K562 (cell line): ENCODE measurements at regions not wholly inside any gene's neighbourhood (a gene's known extent, or its start where the extent isn't known, plus 50 kb on each side); places are given as distances from the start of the nearest gene placed in this dataset.

ENCODE experiments used
- ATAC-seq: fragments of 200-7000 bp; cut with Tn5 transposase; 3 replicates; pipeline ENCODE4 v1.9.1; 2020; ENCODE audit warnings: moderate library complexity
- BruUV-seq: library from RNA; stranded (reverse); fragments of 400-500 nt; replicated peaks from 2 replicates; lab custom pipeline; 2021; lab: Mats Ljungman, UMichigan
- CTCF ChIA-PET: fragments of 300-600 bp; formaldehyde crosslinking; extraction: SDS; loops from one replicate; lab custom pipeline; 2021; ENCODE audit warnings: low intra/inter-chr PET ratio; lab: Yijun Ruan, JAX
- POLR2A ChIA-PET: fragments of 300-600, 350-650 bp; sonication (Branson Sonifier 250); formaldehyde crosslinking; extraction: SDS; loops from one replicate; lab custom pipeline; 2021; ENCODE audit warnings: antibody characterized with exemption, inconsistent platforms; lab: Yijun Ruan, JAX
- DNase-seq, 4 experiments: peaks; one replicate each; pipeline versions ENCODE4 v3.0.0 to v3.0.0-alpha.2; 2011 to 2018; ENCODE audit warnings: low spot score in 3 of 4, mixed read lengths in 3 of 4; ENCODE audit errors: extremely low read depth in 1 of 4
- FAIRE-seq: peaks from 2 replicates; lab custom pipeline; 2011; peaks lifted over from hg19 to GRCh38; lab: Jason Lieb, UNC
- H2AFZ ChIP-seq: 2 replicates; pipeline ENCODE4 v1.6.0; 2011; ENCODE audit warnings: low read depth, low read length, control low read depth, inconsistent platforms
- H3K27ac ChIP-seq: fragments of 200-600 bp; 3 replicates; pipeline ENCODE4 v1.8.0; 2011; ENCODE audit warnings: low read depth, mild to moderate bottlenecking, control low read depth, inconsistent platforms, low read length, moderate library complexity, mixed read lengths; ENCODE audit errors: extremely low read depth
- H3K27me3 ChIP-seq, 2 experiments: fragments of 300-600 bp in 1 of 2; 2 replicates in 1 of 2; 3 replicates in 1 of 2; pipeline versions ENCODE4 v1.6.0 to v1.8.0; 2011; ENCODE audit warnings: inconsistent platforms in 2 of 2, low read length in 2 of 2, mild to moderate bottlenecking in 1 of 2, mixed read lengths in 1 of 2, moderate library complexity in 1 of 2; ENCODE audit not compliant: control insufficient read depth in 2 of 2, insufficient read depth in 2 of 2
- H3K36me3 ChIP-seq: fragments of 300-600 bp; 3 replicates; pipeline ENCODE4 v1.8.0; 2011; ENCODE audit warnings: mild to moderate bottlenecking, low read length, inconsistent platforms; ENCODE audit not compliant: control insufficient read depth, insufficient read depth
- H3K4me1 ChIP-seq, 2 experiments: fragments of 200-600 bp in 1 of 2; replicated peaks in 1 of 2; 2 replicates in 1 of 2; 3 replicates in 1 of 2; pipeline versions ENCODE4 v1.5.1 to v1.8.0; 2011; ENCODE audit warnings: inconsistent platforms in 2 of 2, low read length in 2 of 2, mild to moderate bottlenecking in 1 of 2, mixed read lengths in 1 of 2, moderate library complexity in 1 of 2; ENCODE audit not compliant: control insufficient read depth in 2 of 2, insufficient read depth in 2 of 2
- H3K4me2 ChIP-seq: 2 replicates; pipeline ENCODE4 v1.6.1; 2011; ENCODE audit warnings: low read length, control low read depth, inconsistent platforms, mixed read lengths; ENCODE audit not compliant: insufficient read depth
- H3K4me3 ChIP-seq: fragments of 200-600 bp; sonication (generic), shearing (Covaris generic); 2 replicates; pipeline ENCODE4 v1.5.1; 2016; ENCODE audit warnings: control low read depth, inconsistent platforms
- H3K79me2 ChIP-seq: fragments of 200-600 bp; 3 replicates; pipeline ENCODE4 v1.8.0; 2011; ENCODE audit warnings: low read length, inconsistent platforms; ENCODE audit not compliant: control insufficient read depth, insufficient read depth
- H3K9ac ChIP-seq, 2 experiments: 2 replicates each; pipeline versions ENCODE4 v1.6.0 to v1.6.1; 2011; ENCODE audit warnings: low read depth in 2 of 2, low read length in 2 of 2, control low read depth in 1 of 2, inconsistent platforms in 1 of 2, mild to moderate bottlenecking in 1 of 2, mixed read lengths in 1 of 2; ENCODE audit not compliant: insufficient read depth in 1 of 2
- H3K9me1 ChIP-seq: one replicate; pipeline ENCODE4 v1.6.0; 2011; ENCODE audit warnings: inconsistent platforms, mild to moderate bottlenecking, low read length, moderate library complexity; ENCODE audit not compliant: control insufficient read depth, insufficient read depth
- H3K9me3 ChIP-seq: replicated peaks from 2 replicates; pipeline ENCODE4 v1.5.1; 2011; ENCODE audit warnings: low read depth, low read length, inconsistent platforms; ENCODE audit not compliant: control insufficient read depth, insufficient read depth
- H4K20me1 ChIP-seq: replicated peaks from 2 replicates; pipeline ENCODE4 v1.6.1; 2011; ENCODE audit warnings: low read length, inconsistent platforms, mixed read lengths; ENCODE audit not compliant: control insufficient read depth, insufficient read depth
- ADNP ChIP-seq: fragments of 200-800 bp; sonication (Bioruptor generic); IDR thresholded peaks from 2 replicates; pipeline ENCODE4 v1.6.1; 2016; ENCODE audit warnings: missing genetic modification characterization, missing compliant biosample characterization
- ARID1B ChIP-seq: fragments of 450-650 bp; IDR thresholded peaks from 2 replicates; pipeline ENCODE4 v1.6.1; 2016; ENCODE audit warnings: antibody characterized with exemption, mild to moderate bottlenecking, inconsistent platforms
- BHLHE40 ChIP-seq: IDR thresholded peaks from 2 replicates; pipeline ENCODE4 v1.6.1; 2011; ENCODE audit warnings: low read length, improper control_type of control experiment
- CBFA2T2 ChIP-seq: fragments of 450-650 bp; conservative IDR thresholded peaks from 2 replicates; pipeline ENCODE4 v1.6.1; 2017; ENCODE audit warnings: mild to moderate bottlenecking
- KLF16 ChIP-seq: IDR thresholded peaks from 2 replicates; pipeline ENCODE4 v1.6.1; 2016; ENCODE audit warnings: antibody characterized with exemption
- MTA2 ChIP-seq: fragments of 450-650 bp; IDR thresholded peaks from 2 replicates; pipeline ENCODE4 v1.6.1; 2016; ENCODE audit warnings: low read depth
- NFE2 ChIP-seq: IDR thresholded peaks from 2 replicates; pipeline ENCODE4 v1.6.1; 2014; ENCODE audit warnings: antibody characterized with exemption, low read depth
- NUFIP1 ChIP-seq: fragments of 450-650 bp; IDR thresholded peaks from 2 replicates; pipeline ENCODE4 v1.6.1; 2018; ENCODE audit not compliant: partially characterized antibody
- PML ChIP-seq: IDR thresholded peaks from 2 replicates; pipeline ENCODE4 v1.6.1; 2012; ENCODE audit warnings: low read length, inconsistent platforms
- SREBF1 ChIP-seq: fragments of 150-350 bp; IDR thresholded peaks from 2 replicates; pipeline ENCODE4 v1.6.1; 2014; ENCODE audit warnings: antibody characterized with exemption, low read depth, low read length, borderline replicate concordance
- TCF7 ChIP-seq: sonication (generic); IDR thresholded peaks from 2 replicates; pipeline ENCODE4 v1.6.1; 2016; ENCODE audit warnings: antibody characterized with exemption, borderline replicate concordance
- ZNF175 ChIP-seq: fragments of 200-800 bp; sonication (Bioruptor generic); IDR thresholded peaks from 2 replicates; pipeline ENCODE4 v1.6.1; 2016; ENCODE audit warnings: low read depth, mild to moderate bottlenecking, missing genetic modification characterization, missing compliant biosample characterization
- ZNF274 ChIP-seq: IDR thresholded peaks from 2 replicates; pipeline ENCODE4 v1.6.1; 2011; ENCODE audit warnings: low read depth, mild to moderate bottlenecking, low read length, moderate library complexity, borderline replicate concordance
- ZNF766 ChIP-seq: fragments of 200-800 bp; sonication (Bioruptor generic); conservative IDR thresholded peaks from 2 replicates; pipeline ENCODE4 v1.6.1; 2016; ENCODE audit warnings: missing genetic modification characterization, missing compliant biosample characterization
- WGBS: fragments of 100-300 bp; shearing (Covaris generic); methylation state at CpG from one replicate; pipeline ENCODE4 v1.1.6; 2016; ENCODE audit warnings: low coverage, mixed read lengths; ENCODE audit not compliant: insufficient coverage; ENCODE audit errors: missing lambda C conversion rate; 5-methylcytosine and 5-hydroxymethylcytosine counted together
- in situ Hi-C: fragments of 300-500 bp; cut with MboI; formaldehyde crosslinking; loops from 4 replicates; pipeline ENCODE4 v1.15.0; 2018; ENCODE audit warnings: inconsistent platforms, mixed read lengths
- intact Hi-C: fragments of 100-400 bp; cut with micrococcal nuclease; formaldehyde crosslinking; loops from 2 replicates; pipeline ENCODE4 v1.14.2; 2022
- TF ChIP-seq, protein P1 (sequence below): fragments of 200-400 bp; formaldehyde crosslinking; IDR thresholded peaks from 2 replicates; pipeline ENCODE4 v1.6.1; 2017; ENCODE audit warnings: mild to moderate bottlenecking, low read depth, low read length, moderate library complexity

GRCh38 chr14:105981517-105982302 is 455.3 kb downstream of the TMEM121 start (continued):
- peak; percentile 29; the same call in 1 of the 2 replicates for TF ChIP-seq KLF16
- TF ChIP-seq CBFA2T2 = peak; percentile 65
- TF ChIP-seq TCF7 = peak; percentile 77; the same call in 1 of the 2 replicates
- 0 out of 2 replicates have a peak, but pooled peaks have one; percentile 37 for TF ChIP-seq PML

GRCh38 chr14:105982664-105983063 is 456.3 kb downstream of the TMEM121 start:
- Histone ChIP-seq H3K9me3 (no peaks in the 10 kb centered on the region), H3K9ac (no peak overlapping the region), H3K4me2 (no peak overlapping the region), H3K27ac (no peak overlapping the region), H3K4me3 (no peak overlapping the region), H3K27me3 (peaks cover 2 to 5% of the 10 kb centered on the region in 2 experiments; a peak in 2 of 5 replicates), H2AFZ (no peak overlapping the region), H3K9me1 (no peaks in the 10 kb centered on the region), H3K79me2 (no peaks in the 10 kb centered on the region), H3K36me3 (no peaks in the 10 kb centered on the region), H4K20me1 (no peaks in the 10 kb centered on the region), H3K4me1 (no peaks in the 10 kb centered on the region)
- 3% methylated on average over 8 of the region's 8 CpGs for WGBS
- ChIA-PET POLR2A (no interaction called here), CTCF (no interaction called here)
- in situ Hi-C loops (no loop called here), intact Hi-C loops (no loop called here)
- no peak for DNase-seq
- BruUV-seq = no TSS peak
- ATAC-seq = no peak
- FAIRE-seq = no peak
- no peak for TF ChIP-seq SREBF1
- TF ChIP-seq, protein P1, sequence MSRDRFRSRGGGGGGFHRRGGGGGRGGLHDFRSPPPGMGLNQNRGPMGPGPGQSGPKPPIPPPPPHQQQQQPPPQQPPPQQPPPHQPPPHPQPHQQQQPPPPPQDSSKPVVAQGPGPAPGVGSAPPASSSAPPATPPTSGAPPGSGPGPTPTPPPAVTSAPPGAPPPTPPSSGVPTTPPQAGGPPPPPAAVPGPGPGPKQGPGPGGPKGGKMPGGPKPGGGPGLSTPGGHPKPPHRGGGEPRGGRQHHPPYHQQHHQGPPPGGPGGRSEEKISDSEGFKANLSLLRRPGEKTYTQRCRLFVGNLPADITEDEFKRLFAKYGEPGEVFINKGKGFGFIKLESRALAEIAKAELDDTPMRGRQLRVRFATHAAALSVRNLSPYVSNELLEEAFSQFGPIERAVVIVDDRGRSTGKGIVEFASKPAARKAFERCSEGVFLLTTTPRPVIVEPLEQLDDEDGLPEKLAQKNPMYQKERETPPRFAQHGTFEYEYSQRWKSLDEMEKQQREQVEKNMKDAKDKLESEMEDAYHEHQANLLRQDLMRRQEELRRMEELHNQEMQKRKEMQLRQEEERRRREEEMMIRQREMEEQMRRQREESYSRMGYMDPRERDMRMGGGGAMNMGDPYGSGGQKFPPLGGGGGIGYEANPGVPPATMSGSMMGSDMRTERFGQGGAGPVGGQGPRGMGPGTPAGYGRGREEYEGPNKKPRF = no peak
- no peak for TF ChIP-seq MTA2
- TF ChIP-seq ZNF175 (CRISPR knock-in tag) = no peak
- TF ChIP-seq ZNF274 = no peak
- no peak for TF ChIP-seq ADNP (tag)
- TF ChIP-seq BHLHE40 = no peak
- no peak for TF ChIP-seq ARID1B
- no peak for TF ChIP-seq NFE2
- TF ChIP-seq ZNF766 (CRISPR knock-in tag) = no peak
- TF ChIP-seq NUFIP1 = no peak
